Stimulated activated CD8-positive, alpha-beta memory T cell treated with anti-CD3 and anti-CD28 coated beads, Interleukin-7, amount 100 ng/mL, for 1 hour (primary cell): ENCODE measurements at regions not wholly inside any gene's neighbourhood (a gene's known extent, or its start where the extent isn't known, plus 50 kb on each side); places are given as distances from the start of the nearest gene placed in this dataset.
"Not testable (repeated sequence)": the region's sequence is repeated elsewhere in the genome, so short reads cannot be mapped to it uniquely, and the experiment has no call there.

ENCODE experiments used
- DNase-seq, 2 donors: peaks; one replicate each; pipeline ENCODE4 v3.0.0-alpha.2; 2020; ENCODE audit warnings: low read depth in 2 of 2

- not testable (repeated sequence) for DNase-seq
These were observed 442.6 kb upstream of the MTPN start for GRCh38 chr7:136419740-136420139.

GRCh38 chr7:136412952-136413351, 435.8 kb upstream of the MTPN start:
- DNase-seq = no peak

- no peak for DNase-seq
These were observed 429.0 kb upstream of the MTPN start for GRCh38 chr7:136405931-136406777.

- no peak for DNase-seq
These were observed 426.4 kb upstream of the MTPN start for GRCh38 chr7:136403591-136403990.

GRCh38 chr7:136400877-136401276, 423.7 kb upstream of the MTPN start:
- no peak for DNase-seq

GRCh38 chr7:136399385-136399784, 422.2 kb upstream of the MTPN start:
- no peak for DNase-seq

- DNase-seq = no peak
These were observed 415.7 kb upstream of the MTPN start for GRCh38 chr7:136392856-136393255.

- no peak for DNase-seq
These were observed 414.2 kb upstream of the MTPN start for GRCh38 chr7:136391371-136391770.

GRCh38 chr7:136389933-136390332, 412.8 kb upstream of the MTPN start:
- no peak for DNase-seq

- DNase-seq = no peak
These were observed 409.7 kb upstream of the MTPN start for GRCh38 chr7:136386876-136387275.

GRCh38 chr7:136371409-136371808, 394.2 kb upstream of the MTPN start:
- not testable (repeated sequence) for DNase-seq

GRCh38 chr7:136370137-136370536, 393.0 kb upstream of the MTPN start:
- no peak for DNase-seq

GRCh38 chr7:136369225-136369624, 392.1 kb upstream of the MTPN start:
- no peak for DNase-seq

- DNase-seq = no peak
These were observed 382.3 kb upstream of the MTPN start for GRCh38 chr7:136359333-136359903.

GRCh38 chr7:136353287-136353686, 376.1 kb upstream of the MTPN start:
- DNase-seq = no peak

GRCh38 chr7:136348542-136349192, 371.5 kb upstream of the MTPN start:
- DNase-seq = no peak

- DNase-seq = no peak
These were observed 371.0 kb upstream of the MTPN start for GRCh38 chr7:136348142-136348541.

- DNase-seq = no peak
These were observed 370.3 kb upstream of the MTPN start for GRCh38 chr7:136347488-136347887.

- no peak for DNase-seq
These were observed 365.1 kb upstream of the MTPN start for GRCh38 chr7:136342251-136342650.

GRCh38 chr7:136339464-136339863, 362.3 kb upstream of the MTPN start:
- no peak for DNase-seq

GRCh38 chr7:136336932-136337331, 359.8 kb upstream of the MTPN start:
- DNase-seq = no peak

- no peak for DNase-seq
These were observed 356.5 kb upstream of the MTPN start for GRCh38 chr7:136333636-136334035.

GRCh38 chr7:136326045-136326609, 349.0 kb upstream of the MTPN start:
- DNase-seq = no peak
